GM12875 (cell line): ENCODE measurements at regions not wholly inside any gene's neighbourhood (a gene's known extent, or its start where the extent isn't known, plus 50 kb on each side); places are given as distances from the start of the nearest gene placed in this dataset.

Experiments used
- H3K4me3 ChIP-seq: one replicate; pipeline ENCODE4 v1.5.1; 2011; ENCODE audit warnings: low read depth, low read length, control low read depth
- CTCF ChIP-seq: IDR thresholded peaks from 2 replicates; pipeline ENCODE4 v1.5.1; 2011; ENCODE audit warnings: low read depth, mild to moderate bottlenecking, control low read depth, inconsistent platforms, low read length, moderate library complexity, borderline replicate concordance; ENCODE audit not compliant: insufficient read depth

DNA sequence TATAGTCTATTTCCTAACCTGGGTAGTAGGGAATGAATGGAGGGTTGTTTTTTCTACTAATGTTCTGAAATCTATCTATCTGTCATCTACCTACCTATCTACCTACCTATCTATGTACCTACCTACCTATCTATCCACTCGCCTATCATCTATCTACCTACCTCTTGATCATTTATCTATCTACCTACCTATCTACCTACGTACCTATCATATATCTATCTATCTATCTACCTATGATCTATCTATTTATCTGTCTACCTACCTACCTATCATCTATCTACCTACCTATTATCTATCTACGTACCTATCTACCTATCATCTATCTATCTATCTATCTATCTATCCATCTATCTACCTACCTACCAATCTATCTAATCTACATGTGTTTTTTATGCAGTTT lies 62.5 kb upstream of the PHACTR1 start:
- TF ChIP-seq CTCF: no peak
- H3K4me3 ChIP-seq: no peak overlapping the region

DNA sequence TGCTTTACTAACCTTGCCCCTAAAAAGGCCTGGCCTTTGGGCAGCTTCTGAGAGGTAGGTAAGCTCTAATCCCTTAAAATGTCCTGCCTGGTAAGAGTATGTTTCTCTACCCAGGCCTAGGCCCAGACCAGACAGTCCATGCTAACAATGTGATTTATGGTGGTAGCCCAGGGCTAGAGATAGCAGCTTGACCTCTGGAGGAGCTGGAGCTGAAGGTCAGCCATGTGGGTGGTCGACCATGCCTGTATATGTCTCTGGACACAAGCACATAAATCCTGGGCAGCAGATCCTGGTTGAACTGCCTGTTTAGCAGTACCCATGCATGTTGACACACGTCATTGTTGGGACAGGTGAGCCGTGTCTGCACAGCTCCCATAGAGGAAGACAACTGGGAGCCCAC lies 62.1 kb upstream of the PHACTR1 start:
- no peak overlapping the region for H3K4me3 ChIP-seq
- TF ChIP-seq CTCF: no peak

DNA sequence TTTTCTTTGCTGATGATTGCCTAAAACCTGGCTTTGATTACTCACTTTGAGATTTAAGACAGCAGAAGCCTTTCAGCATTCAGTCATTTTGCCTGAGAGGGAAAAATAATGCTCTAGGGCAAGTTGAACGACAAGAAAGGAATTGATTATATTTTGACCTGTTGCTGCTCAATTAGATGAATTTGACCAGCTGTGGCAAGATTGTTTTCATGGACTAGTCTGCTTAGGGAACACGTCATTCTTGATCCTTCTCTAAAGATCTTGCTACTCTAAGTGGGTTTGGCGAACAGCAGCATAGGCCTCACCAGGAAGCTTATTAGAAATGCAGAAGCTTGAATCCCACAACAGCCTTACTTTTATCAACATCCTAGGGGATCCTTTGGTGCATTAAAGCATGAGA lies 59.7 kb upstream of the PHACTR1 start:
- no peak overlapping the region for H3K4me3 ChIP-seq
- TF ChIP-seq CTCF: no peak

- H3K4me3 ChIP-seq: no peak overlapping the region
- TF ChIP-seq CTCF: no peak
Observed at GRCh38 chr6:12657884-12658283, 58.7 kb upstream of the PHACTR1 start.

DNA sequence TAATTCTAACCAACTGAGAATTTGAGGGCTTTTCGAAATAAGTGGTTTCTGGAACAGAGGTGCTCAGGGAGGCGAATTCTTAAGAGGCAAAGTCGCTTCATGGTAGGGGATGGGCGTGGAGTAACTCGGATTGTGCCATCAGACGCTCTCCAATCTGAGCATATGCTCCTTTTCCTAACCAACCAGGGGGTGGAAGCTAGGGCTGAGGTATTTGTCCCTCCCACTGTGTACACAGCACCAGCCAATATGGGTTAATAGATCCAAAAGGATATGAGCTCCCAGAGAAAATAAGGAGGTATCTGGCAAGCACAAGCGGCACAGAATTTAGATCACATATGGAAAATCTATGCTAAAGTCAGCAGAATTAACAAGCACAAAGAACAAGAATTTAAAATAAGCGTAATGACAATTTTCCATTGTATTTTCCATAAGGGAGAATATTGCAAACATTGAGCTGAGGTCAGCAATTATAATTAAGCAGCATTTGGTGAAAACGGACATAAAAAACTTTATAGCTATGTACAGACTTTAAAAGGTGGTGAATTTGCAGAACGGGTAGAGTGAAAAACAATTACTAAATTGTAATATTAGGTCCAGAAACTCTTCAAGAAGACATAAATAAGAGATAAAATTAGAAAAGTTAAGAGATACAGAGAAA lies 55.0 kb upstream of the PHACTR1 start:
- no peak for TF ChIP-seq CTCF
- no peak overlapping the region for H3K4me3 ChIP-seq
